Testis (tissue), 2 donors: ENCODE measurements at regions not wholly inside any gene's neighbourhood (a gene's known extent, or its start where the extent isn't known, plus 50 kb on each side); places are given as distances from the start of the nearest gene placed in this dataset.

Experiments used
- DNase-seq: peaks from one replicate; pipeline ENCODE4 v3.0.0-alpha.2; 2019
- H3K27ac ChIP-seq, 2 donors: fragments of 200-600 bp; sonication (generic); one replicate each; pipeline ENCODE4 v1.5.1; 2019
- H3K27me3 ChIP-seq: fragments of 200-600 bp; sonication (generic); one replicate; pipeline ENCODE4 v1.5.1; 2019
- H3K36me3 ChIP-seq: fragments of 200-600 bp; sonication (generic); one replicate; pipeline ENCODE4 v1.5.1; 2017; ENCODE audit warnings: low read depth; ENCODE audit errors: missing control alignments
- H3K4me1 ChIP-seq: fragments of 200-600 bp; sonication (generic); one replicate; pipeline ENCODE4 v1.5.1; 2019
- H3K4me3 ChIP-seq, 2 donors: fragments of 200-600 bp; sonication (generic); one replicate each; pipeline ENCODE4 v1.5.1; 2017 to 2019
- H3K9me3 ChIP-seq: fragments of 200-600 bp; sonication (generic); one replicate; pipeline ENCODE4 v1.5.1; 2017
- CTCF ChIP-seq, 3 experiments: fragments of 450-650 bp in 2 of 3; fragments of 200-600 bp in 1 of 3; sonication (generic) in 1 of 3; IDR thresholded peaks; one replicate each; pipeline ENCODE4 v1.5.1; 2016 to 2019; ENCODE audit warnings: antibody characterized with exemption in 3 of 3, mild to moderate bottlenecking in 2 of 3, moderate library complexity in 1 of 3
- POLR2A ChIP-seq: fragments of 450-650 bp; IDR thresholded peaks from one replicate; pipeline ENCODE4 v1.6.1; 2017; ENCODE audit warnings: antibody characterized with exemption, mild to moderate bottlenecking, moderate library complexity
- WGBS, 2 donors: methylation state at CpG; one replicate each; pipeline ENCODE4 v1.1.5; 2018; 5-methylcytosine and 5-hydroxymethylcytosine counted together
- intact Hi-C: fragments of 100-400 bp; cut with DNase I; formaldehyde crosslinking; loops from one replicate; pipeline ENCODE4 v1.15.1; 2023; ENCODE audit warnings: low total_unique reads

GRCh38 chr18:71523483-71524435, 1020.4 kb downstream of the CBLN2 start:
- no peaks in the 10 kb centered on the region for H3K9me3 ChIP-seq
- 66 to 83% methylated on average over 5 of the region's 5 CpGs for WGBS, 2 donors
- H3K36me3 ChIP-seq = no peaks in the 10 kb centered on the region
- intact Hi-C loops = no loop called here
- H3K4me3 ChIP-seq = no peak overlapping the region
- H3K4me1 ChIP-seq = no peaks in the 10 kb centered on the region
- no peak for TF ChIP-seq POLR2A
- TF ChIP-seq CTCF (IDR thresholded peaks at IDR 0.05) = no peak
- no peak for DNase-seq
- H3K27ac ChIP-seq = no peak overlapping the region
- H3K27me3 ChIP-seq = no peaks in the 10 kb centered on the region

GRCh38 chr18:71505526-71505925, 1038.6 kb downstream of the CBLN2 start:
- TF ChIP-seq CTCF (IDR thresholded peaks at IDR 0.05) (no peak), POLR2A (no peak)
- H3K36me3 ChIP-seq = no peaks in the 10 kb centered on the region
- no peaks in the 10 kb centered on the region for H3K9me3 ChIP-seq
- 69 to 77% methylated on average over 2 of the region's 2 CpGs for WGBS, 2 donors
- H3K4me3 ChIP-seq = no peak overlapping the region
- intact Hi-C loops = no loop called here
- no peaks in the 10 kb centered on the region for H3K4me1 ChIP-seq
- H3K27ac ChIP-seq = no peak overlapping the region
- no peaks in the 10 kb centered on the region for H3K27me3 ChIP-seq
- no peak for DNase-seq

GRCh38 chr18:71503222-71503621, 1040.9 kb downstream of the CBLN2 start:
- Histone ChIP-seq H3K9me3 (no peaks in the 10 kb centered on the region), H3K27ac (no peak overlapping the region), H3K36me3 (no peaks in the 10 kb centered on the region), H3K27me3 (no peaks in the 10 kb centered on the region), H3K4me1 (no peaks in the 10 kb centered on the region), H3K4me3 (no peak overlapping the region)
- no peak for TF ChIP-seq POLR2A
- TF ChIP-seq CTCF (IDR thresholded peaks at IDR 0.05) = no peak
- intact Hi-C loops = no loop called here
- no peak for DNase-seq

- Histone ChIP-seq H3K9me3 (no peaks in the 10 kb centered on the region), H3K4me1 (no peaks in the 10 kb centered on the region), H3K27ac (no peak overlapping the region), H3K27me3 (no peaks in the 10 kb centered on the region), H3K36me3 (no peaks in the 10 kb centered on the region), H3K4me3 (no peak overlapping the region)
- 56 to 64% methylated on average over 3 of the region's 3 CpGs for WGBS, 2 donors
- no peak for TF ChIP-seq CTCF (IDR thresholded peaks at IDR 0.05)
- no peak for TF ChIP-seq POLR2A
- DNase-seq = no peak
- intact Hi-C loops = no loop called here
These were observed 1058.5 kb downstream of the CBLN2 start for GRCh38 chr18:71485611-71486010.
